NCI-H187 (cell line): ENCODE measurements at regions not wholly inside any gene's neighbourhood (a gene's known extent, or its start where the extent isn't known, plus 50 kb on each side); places are given as distances from the start of the nearest gene placed in this dataset.

Source experiments
- DNase-seq, 2 experiments: peaks; one replicate each; lab custom pipeline; 2025; lab: John Stamatoyannopoulos, UW

GRCh38 chr4:84441758-84442377 lies 57.2 kb downstream of the NKX6-1 start:
- no peak for DNase-seq

GRCh38 chr4:84439996-84440395 lies 59.1 kb downstream of the NKX6-1 start:
- DNase-seq: no peak

DNA sequence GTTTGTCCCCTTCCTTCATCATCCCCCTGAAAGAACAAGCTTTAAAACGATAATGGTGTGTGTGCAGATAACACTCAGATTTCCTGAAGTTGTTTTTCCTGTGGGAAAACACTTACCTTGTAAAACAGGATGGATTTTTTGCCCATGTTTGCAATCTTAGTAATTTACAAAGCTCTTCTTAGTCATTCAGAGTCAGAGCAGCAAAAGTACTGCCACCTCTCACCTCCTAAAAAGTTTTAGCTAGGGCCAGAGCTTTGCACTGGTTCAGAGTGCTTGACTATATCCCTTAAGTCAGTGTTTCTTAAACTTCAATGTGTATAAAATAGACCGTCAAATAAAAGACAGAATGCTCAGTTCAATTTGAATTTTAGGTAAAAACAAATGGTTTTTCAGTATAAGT lies 62.3 kb downstream of the NKX6-1 start:
- DNase-seq: no peak

- DNase-seq: no peak
Measured at GRCh38 chr4:84434344-84434743, 64.7 kb downstream of the NKX6-1 start.

DNA sequence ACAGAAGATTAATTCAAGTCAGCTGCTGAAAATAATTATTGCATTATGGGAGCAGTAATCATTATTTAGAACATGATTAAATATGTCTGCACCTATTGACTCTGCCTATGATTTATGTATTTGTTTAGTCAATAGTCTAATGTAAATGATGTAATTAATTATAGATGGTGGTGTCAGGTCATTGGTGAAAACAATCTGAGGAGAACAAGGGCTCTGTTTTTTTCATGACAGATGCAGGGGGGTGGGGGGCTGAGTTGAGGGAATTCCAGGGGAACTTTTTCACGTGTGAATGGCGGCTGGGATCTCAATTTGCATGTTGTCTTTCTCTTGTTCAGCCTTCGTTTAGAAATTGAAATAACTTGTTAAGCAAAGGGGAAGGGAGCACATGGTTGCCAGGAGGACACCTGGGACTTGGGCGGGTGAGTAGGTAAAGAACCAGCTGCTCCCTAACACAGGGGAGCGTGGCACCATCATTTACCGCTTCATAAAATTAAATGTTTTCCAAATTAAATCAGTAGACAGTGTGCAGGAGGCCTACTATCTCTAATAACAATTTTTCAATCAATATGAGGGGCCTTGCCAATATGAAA lies 65.4 kb downstream of the NKX6-1 start:
- no peak for DNase-seq

- DNase-seq: no peak
Measured at GRCh38 chr4:84432713-84433112, 66.4 kb downstream of the NKX6-1 start.

DNA sequence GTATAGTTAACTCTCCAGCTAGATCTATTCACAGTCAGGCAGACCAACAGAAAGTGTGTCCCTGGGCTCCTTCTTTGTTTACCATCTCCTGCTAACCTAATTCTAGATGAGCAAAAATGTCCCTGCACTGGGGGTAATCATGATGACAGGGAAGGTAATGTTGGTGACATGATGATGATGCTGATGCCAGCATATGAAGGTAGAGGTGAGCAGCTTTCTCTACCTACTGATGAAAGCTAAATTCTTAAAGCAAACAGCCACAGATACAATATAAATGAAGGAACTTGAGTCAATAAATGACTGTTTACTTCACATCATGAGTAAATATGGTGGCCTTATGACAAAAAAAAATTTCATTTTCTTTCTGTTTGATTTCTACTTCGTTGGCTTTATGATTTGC lies 78.5 kb downstream of the NKX6-1 start:
- no peak for DNase-seq

DNA sequence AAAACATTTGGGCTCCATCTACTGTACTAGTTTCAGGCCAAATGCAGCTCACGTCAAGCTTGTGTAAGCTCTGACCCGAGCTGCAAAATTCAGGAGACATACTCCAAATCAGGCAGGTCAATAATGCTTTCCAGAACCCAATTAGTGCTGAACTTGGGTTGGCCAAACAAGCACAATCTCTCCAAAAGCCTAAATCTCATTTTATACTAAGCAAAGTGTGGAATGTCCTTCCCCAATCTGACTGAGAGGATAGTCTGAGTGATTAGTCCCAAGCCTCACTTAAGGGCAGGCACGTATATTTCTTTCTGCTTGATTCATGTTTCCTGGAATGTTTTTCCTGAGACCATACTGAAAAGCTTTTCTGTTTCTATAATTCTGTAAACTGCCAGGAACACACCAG lies 79.9 kb downstream of the NKX6-1 start:
- no peak for DNase-seq

DNA sequence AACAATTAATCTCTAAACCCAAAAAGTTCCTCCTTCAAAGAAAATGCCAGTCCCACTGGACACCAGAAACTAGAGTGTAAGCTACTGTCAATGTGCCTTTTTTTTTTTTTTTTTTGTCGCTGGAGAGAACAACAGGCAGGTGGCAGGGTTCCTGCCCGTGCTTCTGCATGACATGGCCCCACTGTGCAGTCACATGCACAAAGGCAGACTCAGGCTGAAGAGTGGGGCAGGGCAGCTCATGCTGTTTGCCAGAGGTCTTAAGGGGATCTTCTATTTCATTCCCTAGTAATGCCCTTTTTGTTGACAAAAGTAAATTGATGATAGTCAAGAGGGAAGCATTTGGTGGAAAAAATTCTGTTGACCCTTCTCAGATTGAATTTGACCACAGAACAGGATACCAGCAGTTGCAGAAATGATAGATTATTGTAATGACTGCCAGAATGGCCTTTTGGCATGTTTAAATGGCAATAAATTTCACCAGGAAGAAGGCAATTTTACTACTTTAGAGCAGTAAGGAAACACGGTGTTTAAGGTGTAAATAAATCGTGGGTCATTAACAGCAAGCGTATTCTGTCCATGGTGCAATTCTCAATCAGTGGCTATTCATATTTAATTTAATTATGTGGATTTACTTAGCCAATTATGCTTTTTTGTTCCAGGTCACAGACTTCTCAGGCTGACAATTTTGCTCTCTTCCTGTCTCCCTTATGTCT lies 80.9 kb downstream of the NKX6-1 start:
- peak; percentile 34 to 48 for DNase-seq

DNA sequence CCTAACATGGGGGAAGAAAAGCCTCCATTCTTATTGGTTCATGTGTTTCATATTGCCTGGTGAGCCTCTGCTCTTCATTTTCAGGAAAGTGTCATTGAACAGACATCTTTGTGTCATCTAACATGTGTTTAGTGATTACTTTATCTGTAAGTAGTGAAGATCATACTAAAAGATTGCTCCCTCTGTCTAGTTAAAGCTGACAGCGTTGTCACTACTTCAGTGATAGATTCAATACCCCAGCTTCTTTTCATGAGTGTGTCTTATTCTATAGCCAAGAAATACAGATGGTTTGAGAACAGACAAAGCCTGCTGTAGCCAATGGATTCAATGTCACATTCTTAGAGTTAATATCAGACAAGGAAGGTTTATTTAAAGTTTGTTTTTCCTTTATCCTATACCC lies 85.1 kb downstream of the NKX6-1 start:
- DNase-seq: no peak

DNA sequence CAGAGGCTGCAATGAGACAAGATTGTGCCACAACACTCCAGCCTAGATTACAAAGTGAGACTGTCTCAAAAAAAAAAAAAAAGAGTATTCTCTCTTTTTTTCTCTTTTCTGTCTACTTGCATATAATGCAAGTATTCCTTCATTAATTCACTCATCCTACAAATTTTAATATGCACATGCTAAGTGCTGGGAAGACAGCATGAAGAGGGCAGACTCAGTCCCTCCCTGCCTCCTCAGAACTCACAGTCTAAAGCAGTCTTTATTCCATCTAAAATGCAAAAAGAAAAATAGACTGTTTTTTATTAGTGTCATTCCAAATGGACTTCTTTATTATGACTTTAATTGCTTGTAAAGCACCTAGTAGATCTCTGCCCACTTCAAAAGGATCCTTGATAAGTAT lies 85.6 kb downstream of the NKX6-1 start:
- DNase-seq: no peak

DNA sequence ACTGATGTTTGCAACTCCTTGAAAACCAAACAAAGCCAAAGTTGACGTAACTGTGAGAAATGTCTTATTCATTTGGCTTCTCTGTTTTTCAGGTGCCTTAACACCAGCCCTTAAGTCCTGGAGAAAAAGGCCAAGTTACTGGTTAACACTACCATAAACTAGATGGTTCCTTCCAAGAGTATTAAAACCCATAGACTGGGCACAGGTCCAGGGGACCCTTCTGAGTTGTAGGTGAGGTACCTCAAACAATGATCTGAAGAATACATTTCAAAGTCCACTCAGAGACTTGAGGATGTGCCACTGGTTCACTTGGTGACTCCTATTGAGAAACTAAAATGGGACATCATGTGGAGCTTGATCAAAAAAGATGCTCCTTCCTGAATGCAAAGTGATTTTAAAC lies 87.0 kb downstream of the NKX6-1 start:
- DNase-seq: no peak

DNA sequence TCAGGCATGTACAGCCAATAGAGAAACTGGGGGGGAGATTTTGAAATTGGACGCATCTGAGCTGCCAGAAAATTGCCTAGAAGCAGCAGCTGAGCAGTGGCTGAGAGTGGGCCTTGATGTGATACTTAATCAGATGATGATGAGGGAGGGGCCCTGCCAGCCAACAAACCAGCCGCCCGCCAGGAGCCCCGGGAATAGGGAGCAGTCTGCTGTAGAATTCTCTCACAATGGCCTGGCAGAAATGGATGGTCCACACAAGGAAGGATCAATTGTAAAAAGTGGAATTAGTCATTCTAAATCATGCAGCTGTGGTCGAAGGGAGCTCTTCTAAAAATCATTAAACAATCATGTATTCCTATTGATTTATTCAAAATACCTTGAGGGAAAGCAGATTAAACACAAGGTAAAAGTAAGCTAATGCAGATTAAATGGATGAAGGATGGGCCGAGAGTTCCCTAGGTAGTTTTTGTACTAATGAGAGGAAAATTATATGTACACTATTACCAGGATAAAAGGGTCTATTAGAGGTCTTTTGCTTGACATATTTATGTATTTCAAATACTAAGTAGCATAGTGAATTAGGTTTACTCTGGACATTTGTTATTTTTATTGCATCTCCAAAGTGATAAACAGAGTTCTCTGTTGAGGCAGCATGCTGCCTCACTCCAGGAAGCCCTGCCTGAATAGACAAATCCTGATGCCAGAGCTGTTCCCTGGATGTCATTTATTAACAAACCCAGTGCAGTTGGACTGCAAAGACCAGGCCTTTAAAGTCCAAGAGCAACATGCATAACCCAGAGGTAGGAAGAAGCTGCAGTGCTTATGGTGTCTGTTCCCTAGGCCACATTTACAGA lies 91.3 kb downstream of the NKX6-1 start:
- no peak for DNase-seq

DNA sequence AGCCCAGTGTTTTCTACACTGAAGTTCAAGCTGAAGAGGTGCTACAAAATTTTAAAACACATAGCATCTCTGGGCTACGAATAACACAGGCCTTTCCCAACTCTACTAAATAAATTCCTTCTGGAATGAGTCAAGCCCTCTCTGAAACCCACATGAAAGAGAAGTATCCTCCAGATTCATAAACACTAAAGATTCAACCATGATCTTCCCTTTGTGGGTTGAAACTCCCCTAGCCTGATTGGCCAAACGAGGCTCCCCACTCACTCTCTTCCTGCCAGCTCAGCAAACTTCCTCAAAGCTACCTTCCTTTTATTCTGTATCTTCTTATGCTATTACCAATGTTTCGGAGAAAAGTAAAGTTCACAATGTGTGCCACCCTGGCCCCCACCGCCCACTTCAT lies 95.4 kb downstream of the NKX6-1 start:
- no peak for DNase-seq

GRCh38 chr4:84401701-84402306 lies 97.3 kb downstream of the NKX6-1 start:
- no peak for DNase-seq

- DNase-seq: no peak
Measured at GRCh38 chr4:84394386-84394785, 104.7 kb downstream of the NKX6-1 start.

DNA sequence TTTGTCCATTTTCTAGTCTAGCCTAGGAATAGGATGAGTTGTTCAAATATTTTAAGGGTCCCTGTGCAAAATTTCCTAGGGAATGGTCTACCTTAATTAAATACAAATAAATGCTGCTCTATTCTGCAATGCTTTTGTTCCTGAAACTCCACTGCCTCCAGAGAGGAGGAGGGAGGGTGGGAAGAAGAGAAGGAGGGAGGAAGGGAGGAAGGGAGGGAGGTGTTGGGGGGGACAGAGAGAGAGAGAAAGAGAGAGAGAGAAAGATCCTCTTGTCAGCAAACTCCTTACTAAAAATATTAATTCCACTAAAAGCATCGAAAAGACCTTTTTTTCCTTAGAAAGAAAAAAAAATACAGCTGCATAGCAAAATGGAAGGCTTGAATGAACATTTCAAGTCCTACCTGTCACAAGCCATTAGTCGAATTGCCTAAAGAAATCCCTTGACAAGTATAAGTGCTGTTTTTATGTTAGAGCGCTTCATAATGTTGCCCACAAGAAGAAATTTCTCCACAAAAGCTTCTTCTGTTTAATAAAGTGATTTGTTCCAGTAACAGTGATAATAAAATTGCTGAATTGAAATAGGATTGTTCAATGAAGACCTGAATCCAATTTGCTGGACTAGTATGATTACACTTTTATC lies 106.0 kb downstream of the NKX6-1 start:
- DNase-seq: no peak

GRCh38 chr4:84389406-84389805 lies 109.7 kb downstream of the NKX6-1 start:
- DNase-seq: no peak

DNA sequence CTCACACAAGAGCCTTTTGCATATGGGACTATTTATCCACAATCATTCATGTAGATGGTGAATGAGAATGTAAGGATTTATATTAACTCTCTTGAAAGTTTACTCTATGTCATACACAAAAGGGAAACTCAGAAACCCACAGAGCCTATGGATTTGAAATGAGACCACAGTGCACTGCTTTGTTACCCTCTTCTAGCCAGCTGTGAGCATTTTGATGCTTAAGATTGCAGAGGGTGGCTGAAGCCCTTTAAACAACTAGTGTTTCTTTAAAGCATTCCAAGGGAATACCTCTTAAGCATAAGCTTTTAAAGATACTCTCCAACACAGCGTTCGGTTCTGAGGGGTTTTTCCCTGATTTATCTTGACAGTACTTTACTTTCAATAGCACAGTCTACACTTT lies 113.9 kb downstream of the NKX6-1 start:
- DNase-seq: no peak

DNA sequence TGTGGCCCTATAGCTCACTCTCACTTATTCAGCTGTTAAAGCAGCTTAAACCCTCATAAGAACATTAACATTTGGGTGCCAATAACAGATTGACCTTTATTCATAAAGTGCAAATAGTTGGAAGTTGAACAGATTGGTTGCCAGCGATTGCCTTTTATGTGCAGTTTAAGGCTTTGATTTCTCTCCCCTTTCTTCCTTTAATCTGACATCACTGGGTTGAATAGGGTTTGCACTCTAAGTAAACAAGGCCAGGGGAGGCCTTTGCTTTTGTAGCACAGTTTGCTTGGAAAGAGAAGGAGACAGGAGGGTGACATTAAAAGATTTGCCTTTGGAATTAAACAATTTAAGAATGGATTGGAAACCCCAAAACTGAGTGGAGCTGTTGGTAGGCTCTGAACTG lies 114.3 kb downstream of the NKX6-1 start:
- DNase-seq: no peak

GRCh38 chr4:84381759-84382158 lies 117.3 kb downstream of the NKX6-1 start:
- DNase-seq: no peak
